ENCODE measurements at regions not wholly inside any gene's neighbourhood (a gene's known extent, or its start where the extent isn't known, plus 50 kb on each side); places are given as distances from the start of the nearest gene placed in this dataset.

DNA sequence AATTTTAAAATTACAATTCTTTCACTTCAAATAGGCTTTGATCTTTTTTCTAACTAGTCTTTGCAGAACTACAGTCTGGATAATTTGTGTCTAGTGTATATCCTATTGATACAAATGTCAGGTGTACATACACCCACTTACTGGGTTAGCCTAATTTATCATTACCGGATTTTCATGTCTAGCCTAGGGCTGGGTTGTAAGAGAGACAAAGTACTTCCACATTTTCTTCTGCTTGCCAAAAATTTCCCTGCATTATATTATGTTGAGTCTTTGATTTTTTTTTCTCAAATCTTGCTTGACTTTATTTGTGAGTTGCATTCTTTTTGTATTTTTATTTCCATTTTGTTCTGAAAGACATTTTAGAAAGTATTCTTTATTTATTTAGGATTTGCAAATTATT, 284.8 kb upstream of the FZD8 start:
- TF ChIP-seq, protein P1, sequence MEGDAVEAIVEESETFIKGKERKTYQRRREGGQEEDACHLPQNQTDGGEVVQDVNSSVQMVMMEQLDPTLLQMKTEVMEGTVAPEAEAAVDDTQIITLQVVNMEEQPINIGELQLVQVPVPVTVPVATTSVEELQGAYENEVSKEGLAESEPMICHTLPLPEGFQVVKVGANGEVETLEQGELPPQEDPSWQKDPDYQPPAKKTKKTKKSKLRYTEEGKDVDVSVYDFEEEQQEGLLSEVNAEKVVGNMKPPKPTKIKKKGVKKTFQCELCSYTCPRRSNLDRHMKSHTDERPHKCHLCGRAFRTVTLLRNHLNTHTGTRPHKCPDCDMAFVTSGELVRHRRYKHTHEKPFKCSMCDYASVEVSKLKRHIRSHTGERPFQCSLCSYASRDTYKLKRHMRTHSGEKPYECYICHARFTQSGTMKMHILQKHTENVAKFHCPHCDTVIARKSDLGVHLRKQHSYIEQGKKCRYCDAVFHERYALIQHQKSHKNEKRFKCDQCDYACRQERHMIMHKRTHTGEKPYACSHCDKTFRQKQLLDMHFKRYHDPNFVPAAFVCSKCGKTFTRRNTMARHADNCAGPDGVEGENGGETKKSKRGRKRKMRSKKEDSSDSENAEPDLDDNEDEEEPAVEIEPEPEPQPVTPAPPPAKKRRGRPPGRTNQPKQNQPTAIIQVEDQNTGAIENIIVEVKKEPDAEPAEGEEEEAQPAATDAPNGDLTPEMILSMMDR (IDR thresholded peaks at IDR 0.05): no peak
- no peak for TF ChIP-seq POLR2A (IDR thresholded peaks at IDR 0.05)

All from right lobe of liver (tissue), 4 donors.